ENCODE measurements at regions not wholly inside any gene's neighbourhood (a gene's known extent, or its start where the extent isn't known, plus 50 kb on each side); places are given as distances from the start of the nearest gene placed in this dataset.

GRCh38 chr21:31559368-31560119 is 99.9 kb upstream of the SOD1 start:
- peak; percentile 91 for DNase-seq (ENCODE audit: low read depth)
- peak overlapping the region; percentile 45 for H3K4me3 ChIP-seq (ENCODE audit: control insufficient read depth, low read depth, low read length)
- TF ChIP-seq CTCF (conservative IDR thresholded peaks at IDR 0.05; ENCODE audit: control insufficient read depth, insufficient read depth, low read depth, low read length), result no peak

GRCh38 chr21:31558962-31559367 is 100.5 kb upstream of the SOD1 start:
- no peak for TF ChIP-seq CTCF (conservative IDR thresholded peaks at IDR 0.05; ENCODE audit: control insufficient read depth, insufficient read depth, low read depth, low read length)
- H3K4me3 ChIP-seq (ENCODE audit: control insufficient read depth, low read depth, low read length), result peak overlapping the region; percentile 45
- peak; percentile 90 for DNase-seq (ENCODE audit: low read depth)

- no peak for DNase-seq (ENCODE audit: low read depth)
- H3K4me3 ChIP-seq (ENCODE audit: control insufficient read depth, low read depth, low read length), result peak overlapping the region; percentile 30
- TF ChIP-seq CTCF (conservative IDR thresholded peaks at IDR 0.05; ENCODE audit: control insufficient read depth, insufficient read depth, low read depth, low read length), result no peak
Observed at GRCh38 chr21:31558189-31558961, 101.1 kb upstream of the SOD1 start.

- no peak for TF ChIP-seq CTCF (conservative IDR thresholded peaks at IDR 0.05; ENCODE audit: control insufficient read depth, insufficient read depth, low read depth, low read length)
- no peak overlapping the region for H3K4me3 ChIP-seq (ENCODE audit: control insufficient read depth, low read depth, low read length)
- no peak for DNase-seq (ENCODE audit: low read depth)
Observed at GRCh38 chr21:31557421-31558188, 101.9 kb upstream of the SOD1 start.

GRCh38 chr21:31556662-31557061 is 102.8 kb upstream of the SOD1 start:
- no peak for TF ChIP-seq CTCF (conservative IDR thresholded peaks at IDR 0.05; ENCODE audit: control insufficient read depth, insufficient read depth, low read depth, low read length)
- DNase-seq (ENCODE audit: low read depth), result no peak
- H3K4me3 ChIP-seq (ENCODE audit: control insufficient read depth, low read depth, low read length), result no peak overlapping the region

GRCh38 chr21:31555741-31556191 is 103.7 kb upstream of the SOD1 start:
- no peak for TF ChIP-seq CTCF (conservative IDR thresholded peaks at IDR 0.05; ENCODE audit: control insufficient read depth, insufficient read depth, low read depth, low read length)
- H3K4me3 ChIP-seq (ENCODE audit: control insufficient read depth, low read depth, low read length), result no peak overlapping the region
- DNase-seq (ENCODE audit: low read depth), result no peak

All from fibroblast of mammary gland (primary cell).